ENCODE measurements at regions not wholly inside any gene's neighbourhood (a gene's known extent, or its start where the extent isn't known, plus 50 kb on each side); places are given as distances from the start of the nearest gene placed in this dataset.

DNA sequence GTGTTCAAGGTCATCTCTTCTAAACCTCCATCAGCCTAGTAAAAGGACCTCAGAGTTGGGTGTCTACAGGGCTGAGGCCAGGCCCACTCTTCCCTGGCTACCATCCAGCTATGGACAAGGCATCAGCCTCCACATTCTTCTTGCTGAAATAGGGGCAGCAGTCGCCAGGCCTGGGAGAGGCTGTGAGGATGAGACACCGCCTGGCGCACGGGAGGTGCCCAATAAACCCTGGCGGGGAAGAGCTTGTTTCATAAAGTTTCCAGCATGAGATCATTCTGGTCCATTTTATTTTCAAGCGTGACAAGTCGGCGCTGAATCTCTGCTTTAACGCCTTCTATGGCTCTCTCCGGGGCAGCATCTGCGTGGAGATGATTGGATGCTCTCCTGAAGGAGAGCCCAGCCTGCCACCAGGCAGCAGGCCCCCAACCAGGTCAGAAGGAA lies 153.4 kb downstream of the OLFM1 start:
- DNase-seq: no peak

DNA sequence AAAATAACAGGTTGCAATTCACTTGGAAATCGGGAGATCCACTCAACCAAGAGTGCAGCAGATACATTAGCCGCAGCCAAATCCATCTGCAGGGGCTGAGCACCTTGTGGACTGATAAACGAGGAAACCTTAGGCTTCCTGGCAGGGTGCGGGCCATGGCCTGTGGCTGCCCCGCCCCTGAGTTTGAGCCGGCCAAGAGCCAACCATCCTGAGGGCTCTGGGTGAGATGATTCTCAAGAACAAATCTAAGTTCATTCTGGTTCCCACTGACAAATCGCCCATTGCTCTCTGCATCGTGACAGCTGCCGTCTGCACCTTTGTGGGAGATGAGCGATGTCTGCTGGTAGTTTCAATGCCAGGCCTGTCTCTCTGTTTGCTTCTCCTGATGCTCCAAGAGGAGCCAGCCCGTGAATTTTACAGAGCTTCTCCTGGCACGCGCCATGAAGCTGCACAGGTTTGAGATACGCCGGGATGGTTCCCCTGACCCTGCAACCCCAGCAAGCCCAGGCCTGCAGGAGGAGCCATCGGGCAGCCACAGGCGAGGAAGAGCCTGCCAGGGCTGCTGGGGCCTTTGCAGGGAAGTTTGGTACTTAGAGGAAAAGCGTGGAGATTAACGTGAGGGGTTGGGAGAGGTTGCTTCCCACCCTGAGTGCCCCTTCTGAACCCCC lies 154.0 kb downstream of the OLFM1 start:
- DNase-seq: no peak

DNA sequence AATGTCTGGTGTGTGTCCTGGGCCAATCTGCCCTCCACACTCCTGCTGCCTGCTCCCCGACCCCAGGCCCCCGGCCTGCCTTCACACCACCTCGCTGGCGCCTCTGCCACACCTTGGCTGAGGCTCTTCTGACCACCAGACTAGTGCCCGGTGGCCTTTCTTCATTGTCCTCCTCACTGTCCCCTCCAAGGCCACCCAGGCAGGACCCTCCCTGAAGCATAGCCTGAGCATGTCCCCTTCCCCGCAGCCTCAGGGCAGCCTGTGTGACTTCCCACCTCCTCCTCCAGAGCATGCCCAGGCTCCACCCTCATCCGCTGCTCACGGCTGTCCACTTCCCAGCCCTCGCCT lies 154.6 kb downstream of the OLFM1 start:
- DNase-seq: no peak

DNA sequence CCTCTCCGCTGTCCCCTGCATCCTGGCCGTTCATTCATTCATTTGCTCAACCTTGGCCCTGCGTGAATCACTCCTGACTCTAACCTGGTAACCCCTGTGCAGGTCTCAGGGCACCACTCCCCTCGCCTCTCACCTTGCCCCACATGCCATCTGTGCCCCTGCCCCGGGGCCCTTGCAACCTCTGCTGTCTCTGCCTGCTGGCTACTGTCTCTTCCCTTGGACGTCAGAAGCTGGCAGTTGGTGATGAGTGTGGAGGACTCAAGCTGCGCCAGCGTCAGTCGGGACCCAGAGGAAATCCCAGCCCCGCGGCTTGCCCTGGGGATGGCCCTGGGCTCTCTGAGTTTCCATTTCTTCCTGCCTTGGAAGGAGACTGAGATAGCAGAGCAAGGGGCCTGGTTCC lies 154.9 kb downstream of the OLFM1 start:
- no peak for DNase-seq

DNA sequence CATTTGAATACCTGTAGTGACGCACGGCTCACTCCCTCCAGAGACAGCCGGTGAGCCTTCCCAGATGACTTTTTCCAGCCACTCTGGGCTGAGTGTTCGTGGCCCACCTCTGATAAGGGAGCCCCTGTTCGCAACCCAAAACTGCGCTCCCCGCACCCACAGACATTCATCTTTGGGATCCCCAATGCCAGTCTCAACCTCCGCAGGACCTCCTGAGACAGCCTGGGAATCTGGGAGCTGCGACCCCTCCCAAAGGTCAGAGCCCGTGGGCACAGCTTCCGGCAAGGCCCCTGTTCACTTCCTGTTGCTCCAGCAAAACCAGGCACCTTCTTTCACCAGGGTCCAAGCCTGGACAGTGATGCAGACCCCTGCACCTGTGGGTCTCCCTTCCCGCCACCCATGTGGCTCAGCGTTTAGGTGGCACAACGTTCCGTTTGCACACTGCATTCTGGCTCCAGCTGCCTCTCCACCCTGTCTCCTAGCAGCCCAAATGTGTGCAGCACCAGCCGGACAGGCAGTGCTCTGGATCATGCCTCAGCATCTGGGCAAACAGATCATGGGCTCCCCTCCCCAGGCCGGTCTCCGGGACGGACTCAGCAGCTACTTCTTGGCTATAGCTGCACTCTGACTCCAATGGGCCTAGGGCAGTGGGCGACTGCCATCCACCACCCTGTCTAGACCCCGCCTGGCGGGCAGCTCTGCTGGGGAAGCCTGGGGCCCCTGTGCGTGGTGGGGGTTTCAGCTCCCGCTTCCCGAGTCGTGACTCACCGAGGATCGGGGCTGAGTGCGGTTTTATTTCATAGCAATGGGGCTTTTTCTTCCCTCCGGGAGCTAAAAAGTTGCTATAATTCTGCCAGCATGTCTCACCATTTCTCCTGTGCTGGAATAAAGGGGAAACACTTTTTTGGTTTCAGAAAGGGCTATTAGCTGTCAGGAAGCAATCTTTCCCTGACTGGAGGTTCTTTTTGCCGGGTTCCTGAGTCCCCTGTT lies 156.0 kb downstream of the OLFM1 start:
- DNase-seq: no peak

DNA sequence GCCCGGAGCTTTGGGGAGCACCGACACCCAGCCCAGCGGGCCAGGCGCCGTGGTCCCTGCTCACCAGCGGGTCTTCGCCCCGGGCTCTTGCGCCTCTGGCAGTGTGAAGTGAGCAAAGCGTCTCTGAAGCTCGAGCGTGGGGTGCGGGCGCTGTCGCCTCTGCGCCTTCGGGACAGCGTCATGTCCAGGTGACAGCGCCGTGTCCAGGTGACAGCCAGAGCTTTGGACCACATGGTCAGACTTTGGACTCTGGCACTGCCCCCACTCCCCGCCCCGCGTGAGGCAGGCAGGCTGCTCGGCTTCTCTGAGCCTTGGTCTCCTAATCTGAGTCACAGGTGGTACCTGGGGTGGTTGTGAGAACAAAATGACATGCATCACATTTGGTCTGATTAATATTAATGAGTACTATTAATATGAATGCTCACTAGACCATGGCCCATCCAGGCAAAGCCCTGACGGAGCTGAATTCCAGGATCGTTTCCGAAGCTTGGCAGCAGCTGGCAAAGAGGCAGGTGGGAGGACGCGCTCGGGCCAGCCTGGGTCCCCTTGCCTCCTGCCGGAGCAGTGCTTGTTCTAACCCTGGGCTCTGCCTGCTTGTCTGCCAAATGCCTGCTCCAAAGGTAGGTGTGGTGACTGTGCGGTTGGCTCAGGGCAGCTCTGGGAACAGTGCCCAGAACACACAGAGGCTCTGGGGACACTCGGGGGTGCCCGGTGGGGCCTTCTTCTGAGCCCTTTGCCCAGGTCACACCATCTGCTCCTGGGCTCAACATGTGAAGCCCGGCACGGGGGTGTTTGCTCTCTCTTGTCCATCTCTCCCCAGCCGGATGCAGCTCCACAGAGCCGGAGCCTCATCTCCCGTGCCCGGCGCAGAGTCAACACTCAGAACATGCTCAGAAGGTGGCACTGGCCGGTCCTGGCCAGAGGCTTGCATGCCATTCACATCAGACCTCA lies 157.1 kb downstream of the OLFM1 start:
- DNase-seq: no peak

DNA sequence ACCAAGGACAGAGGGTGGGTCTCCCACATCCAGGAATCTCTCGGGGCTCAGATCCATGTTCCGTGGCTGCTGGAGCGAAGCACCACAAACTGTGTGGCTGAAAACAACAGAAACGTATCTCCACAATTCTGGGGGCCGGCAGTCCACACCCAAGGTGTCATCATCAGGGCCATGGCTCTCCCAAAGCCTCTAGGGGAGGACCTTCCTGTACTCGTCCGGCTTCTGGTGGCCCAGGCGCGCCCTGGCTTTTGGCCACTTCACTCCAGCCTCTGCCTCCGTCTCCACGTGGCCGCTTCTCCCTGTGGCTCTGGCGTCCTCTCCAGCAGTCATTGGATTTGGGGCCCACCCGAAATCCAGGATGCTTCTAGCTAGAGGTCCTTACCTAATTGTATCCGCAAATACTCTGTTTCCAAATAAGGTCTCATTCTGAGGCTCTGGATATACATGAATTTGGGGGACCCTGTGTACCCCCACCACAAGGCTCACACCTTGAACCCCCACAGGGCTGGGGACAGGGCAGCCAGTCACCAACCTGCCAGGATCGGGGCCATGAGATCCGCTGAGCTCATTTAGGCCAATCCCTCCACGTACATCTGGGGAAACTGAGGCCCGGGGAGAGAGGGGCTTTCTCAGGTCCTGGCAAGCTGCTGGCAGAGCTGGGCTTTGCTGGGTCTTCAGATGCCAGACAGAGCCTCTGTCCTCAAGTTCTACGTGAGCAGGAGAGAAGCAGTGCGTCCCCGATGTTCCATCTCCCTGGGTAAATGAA lies 158.2 kb downstream of the OLFM1 start:
- no peak for DNase-seq

DNA sequence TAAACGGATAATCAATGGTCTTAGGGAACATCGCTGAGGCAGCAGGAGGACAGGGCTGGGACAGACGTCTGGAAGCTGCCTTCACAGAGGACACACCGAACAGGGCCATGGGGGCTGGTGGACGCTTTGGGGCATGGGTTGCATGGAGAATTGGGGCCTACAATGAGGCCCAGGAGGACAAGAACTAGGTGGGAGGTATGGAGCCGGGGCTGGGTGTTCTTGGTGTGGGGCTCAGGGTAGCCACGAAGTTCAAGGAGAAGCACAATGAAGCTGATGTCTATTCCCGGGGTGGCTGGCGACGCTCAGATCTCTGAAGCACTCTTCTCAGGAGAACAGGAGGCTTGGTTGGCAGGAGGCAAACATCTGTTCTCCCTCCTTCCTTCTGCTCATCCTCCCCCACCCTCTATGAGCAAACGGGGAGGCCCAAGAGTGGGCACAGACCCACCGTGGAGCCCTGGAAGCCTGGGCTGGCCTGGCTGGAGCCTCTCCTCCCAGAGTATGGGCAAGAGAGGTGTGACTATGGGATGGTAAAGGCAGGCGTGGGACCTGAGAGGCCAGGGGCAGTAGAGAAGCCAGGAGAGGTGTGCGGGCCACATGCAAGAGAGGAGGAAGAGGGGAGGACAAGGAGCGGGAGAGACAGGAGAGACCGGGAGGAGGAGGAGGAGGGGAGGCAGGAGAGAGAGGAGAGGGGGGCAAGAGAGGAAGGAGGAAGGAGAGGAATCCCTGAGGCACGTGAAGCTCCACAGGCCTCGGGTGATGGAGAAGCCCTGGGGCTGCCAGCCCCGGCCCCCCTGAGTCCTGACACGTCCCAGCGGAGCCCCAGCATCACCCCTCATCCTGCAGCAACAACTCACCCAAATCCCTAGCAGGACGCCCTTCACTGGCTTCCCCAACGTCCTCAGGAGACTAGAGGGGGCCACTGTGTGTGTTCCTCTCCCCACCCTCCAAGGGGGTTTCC lies 159.1 kb downstream of the OLFM1 start:
- no peak for DNase-seq

DNA sequence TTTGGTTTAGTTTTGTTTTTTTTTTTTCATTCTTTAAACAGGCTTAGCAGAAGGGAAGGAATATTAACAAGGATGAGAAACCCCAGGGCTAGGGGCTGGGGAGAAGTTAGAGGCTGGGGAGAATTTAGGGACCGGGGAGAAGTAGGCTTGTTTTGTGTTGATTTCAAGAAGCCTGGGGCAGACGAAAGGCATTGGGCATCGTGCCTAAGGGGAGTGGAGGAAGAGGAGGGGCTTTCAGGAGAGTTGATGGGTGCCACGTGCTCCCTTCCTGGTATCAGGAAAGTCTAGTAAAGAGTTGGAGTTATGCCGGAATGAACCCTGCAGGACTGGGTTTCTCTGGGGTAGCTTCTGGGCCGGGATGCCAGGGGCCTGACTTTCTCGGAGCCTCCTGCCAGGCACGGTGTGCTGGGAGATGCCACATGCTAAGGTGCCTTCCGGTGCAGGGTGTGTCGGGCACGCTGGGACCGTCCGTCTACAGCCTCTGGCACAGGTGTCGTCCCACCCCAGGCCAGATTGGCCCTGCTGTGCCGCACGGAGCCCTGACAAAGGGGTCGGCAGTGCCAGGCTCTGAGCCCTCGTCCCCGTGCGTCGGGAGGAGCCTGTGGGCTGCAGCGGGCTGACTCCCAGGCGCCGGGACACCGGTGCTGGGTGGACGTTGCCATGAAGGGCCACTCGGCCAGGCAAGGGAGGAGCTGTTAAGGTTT lies 159.9 kb downstream of the OLFM1 start:
- DNase-seq: no peak

DNA sequence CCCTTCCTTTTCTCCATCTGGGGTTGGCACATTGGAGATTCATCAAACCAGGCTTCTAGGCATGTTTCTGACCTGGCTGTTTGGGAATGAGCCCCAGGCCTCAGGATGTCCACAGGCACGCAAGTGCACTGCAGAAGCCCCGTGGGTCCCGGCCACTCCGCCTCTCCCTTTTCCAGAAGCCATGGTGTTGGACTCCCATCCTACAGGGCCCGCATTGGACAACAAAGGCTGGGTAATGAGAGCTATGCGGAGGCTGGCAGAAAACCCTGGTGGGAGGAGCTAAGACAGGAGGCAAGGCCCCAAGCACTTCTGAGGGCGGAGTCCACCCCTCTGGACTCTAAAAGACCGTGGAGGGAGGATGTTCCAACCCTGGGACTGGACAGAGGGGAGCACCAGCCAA lies 160.6 kb downstream of the OLFM1 start:
- no peak for DNase-seq

DNA sequence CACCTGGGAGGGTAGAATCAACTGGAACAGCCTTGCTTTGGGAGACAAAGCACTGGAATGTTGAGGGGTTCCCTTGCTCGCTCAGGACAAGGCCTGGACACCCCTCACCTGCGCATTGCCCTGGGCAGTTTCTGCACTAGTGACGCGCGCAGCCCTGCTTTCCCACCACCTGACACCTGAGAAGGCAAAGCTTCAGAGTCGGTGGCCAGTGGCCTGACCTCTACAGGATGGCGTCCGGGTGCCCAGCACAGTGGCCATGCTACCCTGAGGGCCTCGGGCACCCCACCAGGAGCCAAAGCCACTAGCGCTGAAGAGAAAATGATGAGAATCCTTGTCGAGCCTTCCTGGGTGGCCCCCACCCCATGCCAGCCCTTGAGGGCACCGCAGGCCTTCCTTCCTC lies 161.3 kb downstream of the OLFM1 start:
- no peak for DNase-seq

DNA sequence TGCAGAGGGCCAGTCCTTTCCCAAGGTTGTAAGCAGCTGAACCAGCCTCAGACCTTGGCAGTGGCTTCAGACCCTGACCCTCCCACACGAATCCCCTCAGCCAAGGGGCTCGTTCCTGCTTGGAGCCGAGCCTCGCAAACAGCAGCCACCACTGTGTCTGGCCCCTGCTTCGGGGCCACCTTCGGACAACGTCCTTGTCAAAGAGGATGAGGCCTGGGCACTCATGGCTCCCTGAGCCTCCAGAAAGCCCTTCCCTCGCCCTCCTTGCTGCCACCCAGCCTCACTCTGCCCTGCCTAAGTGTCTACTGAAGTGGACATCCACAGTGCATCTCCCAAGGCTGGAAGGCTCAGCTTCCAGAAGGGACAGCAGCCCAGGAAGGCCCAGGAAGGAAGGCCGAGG lies 161.7 kb downstream of the OLFM1 start:
- DNase-seq: no peak

DNA sequence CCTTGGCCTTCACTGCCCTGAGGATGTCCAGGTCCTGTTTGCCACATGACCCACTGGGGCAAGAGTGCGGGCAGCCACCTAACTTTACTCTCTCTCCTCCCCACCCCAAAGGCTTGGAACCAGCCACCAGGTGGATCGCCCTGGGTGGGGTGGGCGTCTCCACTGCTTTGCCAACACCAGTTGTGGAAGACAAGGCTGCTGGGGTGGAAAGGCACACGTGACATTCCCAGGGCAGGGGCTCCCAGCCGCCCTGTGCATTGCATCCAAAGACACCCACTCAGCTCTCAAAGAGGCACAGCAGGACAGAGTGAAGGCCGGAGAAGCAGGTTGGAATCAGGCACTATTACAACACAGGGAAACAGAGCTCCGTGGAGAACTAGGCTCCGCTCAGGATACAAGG lies 162.2 kb downstream of the OLFM1 start:
- DNase-seq: no peak

DNA sequence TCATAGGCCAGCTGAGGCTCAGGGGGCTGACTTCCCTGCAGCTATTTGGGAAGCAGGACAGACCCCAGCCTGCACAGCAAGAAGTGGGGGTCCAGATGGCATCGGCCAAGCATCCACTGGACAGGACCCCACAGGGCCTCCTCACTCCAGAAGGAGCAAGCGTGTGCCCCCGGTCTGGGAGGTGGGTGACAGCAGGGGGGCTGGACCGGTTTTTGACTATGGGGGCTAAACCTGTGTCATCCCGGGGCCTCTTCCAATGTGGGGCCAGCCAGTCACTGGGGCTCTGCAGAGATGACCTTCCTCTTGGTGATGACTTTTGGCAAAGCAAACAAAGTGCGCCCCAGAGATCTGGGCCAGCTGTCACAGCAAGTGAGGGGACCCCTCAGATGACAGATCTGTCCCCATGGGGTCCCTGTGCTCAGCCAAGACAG lies 163.9 kb downstream of the OLFM1 start:
- DNase-seq: no peak

DNA sequence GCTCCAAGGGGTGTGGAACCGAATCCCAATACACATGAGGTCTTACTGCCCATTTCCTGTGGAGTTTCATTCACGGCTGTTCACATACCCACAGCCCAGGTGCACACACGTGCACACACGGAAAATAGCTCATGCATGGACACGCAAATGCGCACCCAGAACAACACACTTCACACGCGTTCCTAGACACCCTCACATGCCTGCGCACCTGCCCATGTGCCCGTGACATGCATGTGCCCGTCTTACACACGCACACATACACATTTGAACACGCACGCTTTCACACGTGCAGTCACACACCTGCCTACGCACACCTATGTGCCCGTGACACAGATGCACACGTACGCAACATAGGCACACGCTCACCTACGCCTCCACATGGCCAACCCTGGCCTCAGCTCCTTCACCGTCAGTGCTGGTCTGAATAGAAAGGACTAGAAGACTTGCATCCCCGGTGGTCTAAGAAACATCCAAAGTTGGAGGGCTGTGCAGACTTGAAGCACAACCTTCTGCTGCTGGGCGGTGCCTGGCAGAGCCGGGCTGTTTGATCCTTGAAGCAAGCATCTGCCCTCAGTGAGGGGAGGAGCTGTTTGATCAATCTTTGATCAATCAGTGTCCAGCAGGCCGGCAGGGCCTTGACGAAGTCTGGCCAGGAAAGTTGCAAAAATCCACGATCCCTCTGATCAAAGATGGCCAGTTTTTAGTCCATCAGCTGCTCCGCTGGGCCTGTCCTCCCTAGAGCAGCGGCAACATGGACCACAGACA lies 164.7 kb downstream of the OLFM1 start:
- DNase-seq: no peak

DNA sequence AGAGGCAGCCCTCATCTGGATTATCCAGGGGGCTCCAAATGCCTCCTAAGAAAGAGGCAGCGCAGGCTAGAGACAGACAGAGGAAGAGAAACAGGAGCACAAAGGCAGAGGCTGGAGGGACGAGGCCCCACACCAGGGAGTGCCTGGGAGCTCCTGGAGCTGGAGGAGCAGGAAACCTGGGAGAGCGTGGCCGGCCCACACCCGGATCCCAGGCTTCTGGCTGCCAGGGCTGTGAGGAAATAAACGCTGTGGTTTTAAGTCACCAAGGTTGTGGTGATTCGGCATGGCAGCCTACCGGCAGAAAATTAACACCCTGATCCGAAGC lies 165.5 kb downstream of the OLFM1 start:
- DNase-seq: no peak

DNA sequence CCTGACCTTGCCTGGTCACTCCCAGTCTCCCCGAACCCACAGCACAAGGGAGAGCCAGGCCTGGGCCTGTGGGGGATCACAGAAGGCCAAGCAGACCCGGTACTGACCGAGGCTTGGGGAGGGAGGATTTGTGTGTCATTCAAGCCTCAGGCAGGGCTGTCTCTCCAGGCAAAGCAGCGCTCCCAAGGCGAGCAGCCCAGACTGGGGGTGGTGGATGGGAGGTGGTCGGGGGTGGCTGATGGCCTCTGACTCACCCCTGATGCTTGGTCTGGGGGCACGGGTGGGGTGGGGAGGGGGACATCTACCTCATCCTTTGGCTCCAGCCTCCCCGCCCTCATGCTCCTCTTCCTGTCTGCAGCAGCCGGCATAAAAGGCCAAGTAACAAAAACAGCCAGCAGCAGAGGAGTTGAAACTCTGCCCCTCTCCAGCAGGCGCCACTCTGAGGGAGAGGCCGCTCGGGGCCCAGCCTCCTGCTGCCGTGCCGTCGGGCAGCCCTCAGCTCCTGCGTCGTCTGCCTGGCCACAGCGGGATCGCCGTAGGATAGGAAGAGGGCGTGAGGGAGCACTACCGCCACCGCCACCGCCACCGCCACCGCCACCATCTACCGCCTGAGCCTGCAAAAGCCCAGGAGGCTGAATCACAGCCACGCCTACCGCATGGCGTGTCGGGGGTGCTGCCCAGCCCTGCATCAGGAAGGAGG lies 166.0 kb downstream of the OLFM1 start:
- DNase-seq: no peak

DNA sequence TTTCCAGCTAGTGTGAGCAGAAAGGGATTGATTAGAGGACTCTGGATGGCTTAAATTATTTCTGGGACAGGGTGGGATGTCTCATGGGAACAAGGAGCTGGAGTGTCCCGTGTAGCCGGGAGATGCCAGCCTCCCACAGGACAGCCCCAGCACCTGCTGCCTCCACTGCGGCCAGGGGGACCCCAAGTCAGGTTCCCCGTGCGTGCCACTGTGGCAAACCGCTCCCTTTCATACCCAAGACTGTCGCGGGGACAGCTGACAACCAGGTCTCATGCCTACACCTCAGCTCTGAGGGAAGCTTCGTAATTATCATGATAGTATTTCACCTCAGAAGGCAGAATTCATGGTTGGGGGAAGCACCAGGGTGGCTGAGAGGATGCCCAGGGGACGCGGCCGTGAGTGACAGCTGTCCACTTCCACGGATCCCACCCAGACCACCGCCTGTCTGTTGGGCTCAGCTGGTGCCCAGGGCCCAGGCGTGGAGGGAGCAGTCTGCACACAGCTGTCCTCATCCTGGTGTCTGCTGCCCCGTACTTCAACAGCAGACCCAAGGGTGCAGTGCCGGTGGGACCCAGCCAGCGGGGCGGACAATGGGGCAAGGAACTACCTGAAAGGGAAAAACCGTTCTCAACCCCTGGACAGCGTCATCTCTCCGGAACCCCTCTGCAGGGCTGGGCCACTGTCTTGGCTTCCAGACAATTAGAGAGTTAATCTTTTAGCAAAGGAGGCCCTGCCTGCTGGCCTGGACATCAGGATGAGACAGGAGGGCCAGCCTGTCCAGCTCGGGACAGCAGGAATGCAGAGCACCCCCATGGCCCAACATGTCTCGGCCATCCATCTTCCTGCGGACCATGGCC lies 166.9 kb downstream of the OLFM1 start:
- no peak for DNase-seq
